DND-41 (cell line): ENCODE measurements at regions not wholly inside any gene's neighbourhood (a gene's known extent, or its start where the extent isn't known, plus 50 kb on each side); places are given as distances from the start of the nearest gene placed in this dataset.

ENCODE experiments used
- CTCF ChIP-seq: IDR thresholded peaks from 2 replicates; pipeline ENCODE4 v1.5.1; 2012; ENCODE audit warnings: borderline replicate concordance, low read length, moderate library complexity, mild to moderate bottlenecking; ENCODE audit not compliant: poor library complexity, severe bottlenecking; ENCODE audit errors: extremely low read depth
- EZH2 ChIP-seq: IDR thresholded peaks from 3 replicates; pipeline ENCODE4 v1.6.1; 2012; ENCODE audit warnings: borderline replicate concordance, low read depth, mild to moderate bottlenecking, moderate library complexity, low read length, inconsistent platforms; ENCODE audit not compliant: severe bottlenecking

- no peak for TF ChIP-seq EZH2
- TF ChIP-seq CTCF = no peak
Measured at GRCh38 chr14:38089123-38089522, 118.6 kb upstream of the SSTR1 start.
